ENCODE measurements at regions not wholly inside any gene's neighbourhood (a gene's known extent, or its start where the extent isn't known, plus 50 kb on each side); places are given as distances from the start of the nearest gene placed in this dataset.

DNA sequence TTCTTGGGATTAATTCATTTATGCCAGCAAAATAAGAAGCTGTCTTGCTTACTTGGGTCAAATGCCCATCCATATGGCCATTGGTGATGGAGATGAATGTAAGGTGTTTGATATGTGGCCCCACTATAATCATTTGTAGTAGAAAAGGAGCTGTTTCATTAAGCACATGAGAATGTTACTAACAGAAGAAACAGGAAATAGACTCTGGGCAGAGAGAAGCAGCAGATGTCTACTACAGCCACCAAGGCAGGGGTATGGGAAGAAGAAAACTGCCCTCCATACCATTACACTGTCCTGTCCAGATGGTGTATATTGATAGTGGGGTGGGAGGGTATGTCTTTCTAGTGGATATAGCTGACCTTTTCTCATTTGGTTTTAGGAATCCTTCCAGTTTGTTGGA, 386.6 kb upstream of the CLINT1 start:
- TF ChIP-seq, protein P1, sequence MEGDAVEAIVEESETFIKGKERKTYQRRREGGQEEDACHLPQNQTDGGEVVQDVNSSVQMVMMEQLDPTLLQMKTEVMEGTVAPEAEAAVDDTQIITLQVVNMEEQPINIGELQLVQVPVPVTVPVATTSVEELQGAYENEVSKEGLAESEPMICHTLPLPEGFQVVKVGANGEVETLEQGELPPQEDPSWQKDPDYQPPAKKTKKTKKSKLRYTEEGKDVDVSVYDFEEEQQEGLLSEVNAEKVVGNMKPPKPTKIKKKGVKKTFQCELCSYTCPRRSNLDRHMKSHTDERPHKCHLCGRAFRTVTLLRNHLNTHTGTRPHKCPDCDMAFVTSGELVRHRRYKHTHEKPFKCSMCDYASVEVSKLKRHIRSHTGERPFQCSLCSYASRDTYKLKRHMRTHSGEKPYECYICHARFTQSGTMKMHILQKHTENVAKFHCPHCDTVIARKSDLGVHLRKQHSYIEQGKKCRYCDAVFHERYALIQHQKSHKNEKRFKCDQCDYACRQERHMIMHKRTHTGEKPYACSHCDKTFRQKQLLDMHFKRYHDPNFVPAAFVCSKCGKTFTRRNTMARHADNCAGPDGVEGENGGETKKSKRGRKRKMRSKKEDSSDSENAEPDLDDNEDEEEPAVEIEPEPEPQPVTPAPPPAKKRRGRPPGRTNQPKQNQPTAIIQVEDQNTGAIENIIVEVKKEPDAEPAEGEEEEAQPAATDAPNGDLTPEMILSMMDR (IDR thresholded peaks at IDR 0.05), result no peak
- no peak for TF ChIP-seq POLR2A (IDR thresholded peaks at IDR 0.05)
